Stimulated activated CD4-positive, alpha-beta T cell treated with anti-CD3 and anti-CD28 coated beads, Interleukin-12 subunit alpha, Interleukin-12 subunit beta, amount 100 ng/mL, for 48 hours (primary cell): ENCODE measurements at regions not wholly inside any gene's neighbourhood (a gene's known extent, or its start where the extent isn't known, plus 50 kb on each side); places are given as distances from the start of the nearest gene placed in this dataset.

ENCODE experiments used
- DNase-seq, 3 donors: peaks; one replicate each; pipeline ENCODE4 v3.0.0-alpha.2; 2020; ENCODE audit warnings: low read depth in 2 of 3, low spot score in 1 of 3

DNA sequence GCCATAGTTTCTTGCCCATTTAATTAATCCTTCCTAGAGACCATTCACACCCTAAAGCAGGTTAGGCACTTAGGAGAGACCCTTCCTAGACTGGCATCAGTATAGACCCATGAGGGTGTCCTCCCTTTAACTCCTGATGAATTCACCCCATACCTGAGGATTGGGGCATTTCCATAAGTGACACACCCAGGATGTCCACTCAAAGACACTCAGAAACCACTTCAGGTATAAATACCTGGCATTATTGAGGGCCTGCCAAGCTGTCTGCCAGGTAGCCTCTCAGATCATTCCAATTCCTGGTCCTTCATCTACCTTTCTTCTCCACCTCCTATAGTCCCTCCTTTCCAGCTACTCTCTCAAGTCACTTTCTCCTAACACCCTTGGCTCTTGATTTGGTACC is 57.5 kb upstream of the SLC14A2 start:
- no peak for DNase-seq

DNA sequence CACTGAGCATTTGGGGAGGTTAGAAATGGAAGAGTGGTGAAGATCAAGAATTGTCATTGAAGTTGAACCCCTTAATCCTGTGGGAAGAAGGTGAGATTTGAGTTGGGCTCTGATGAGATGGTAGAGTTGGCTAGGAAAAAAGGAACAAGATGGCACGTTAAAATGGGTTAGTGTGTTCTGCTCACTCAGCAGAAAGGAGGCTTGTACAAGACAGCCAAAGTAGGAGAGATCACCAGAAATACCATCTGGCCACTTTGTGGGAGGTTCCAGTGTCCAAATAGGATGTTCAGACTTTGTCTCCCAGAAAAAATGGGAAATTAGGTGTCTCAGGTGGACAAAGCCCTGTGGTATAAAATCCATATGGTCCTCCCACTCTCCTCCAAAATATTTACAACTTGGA is 56.0 kb upstream of the SLC14A2 start:
- no peak for DNase-seq

DNA sequence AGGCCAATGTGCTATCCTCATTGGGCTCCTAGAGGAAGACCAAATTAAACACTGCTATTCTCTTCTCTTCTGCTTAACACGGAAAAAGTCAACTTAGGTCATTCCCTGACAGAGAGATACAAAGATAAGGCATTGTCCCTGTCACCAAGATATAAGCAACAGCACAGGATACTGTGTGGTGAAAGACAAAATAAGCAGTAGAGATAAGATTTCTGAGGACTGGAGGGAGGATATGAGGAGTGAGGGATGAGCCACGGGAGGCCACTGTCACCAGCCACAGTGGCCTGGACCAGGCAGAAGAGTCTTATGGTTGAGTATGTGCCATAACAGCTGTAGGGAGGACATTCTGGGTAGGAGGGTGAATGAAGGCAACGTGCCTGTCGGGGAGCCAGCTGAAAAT is 54.4 kb upstream of the SLC14A2 start:
- DNase-seq: no peak

DNA sequence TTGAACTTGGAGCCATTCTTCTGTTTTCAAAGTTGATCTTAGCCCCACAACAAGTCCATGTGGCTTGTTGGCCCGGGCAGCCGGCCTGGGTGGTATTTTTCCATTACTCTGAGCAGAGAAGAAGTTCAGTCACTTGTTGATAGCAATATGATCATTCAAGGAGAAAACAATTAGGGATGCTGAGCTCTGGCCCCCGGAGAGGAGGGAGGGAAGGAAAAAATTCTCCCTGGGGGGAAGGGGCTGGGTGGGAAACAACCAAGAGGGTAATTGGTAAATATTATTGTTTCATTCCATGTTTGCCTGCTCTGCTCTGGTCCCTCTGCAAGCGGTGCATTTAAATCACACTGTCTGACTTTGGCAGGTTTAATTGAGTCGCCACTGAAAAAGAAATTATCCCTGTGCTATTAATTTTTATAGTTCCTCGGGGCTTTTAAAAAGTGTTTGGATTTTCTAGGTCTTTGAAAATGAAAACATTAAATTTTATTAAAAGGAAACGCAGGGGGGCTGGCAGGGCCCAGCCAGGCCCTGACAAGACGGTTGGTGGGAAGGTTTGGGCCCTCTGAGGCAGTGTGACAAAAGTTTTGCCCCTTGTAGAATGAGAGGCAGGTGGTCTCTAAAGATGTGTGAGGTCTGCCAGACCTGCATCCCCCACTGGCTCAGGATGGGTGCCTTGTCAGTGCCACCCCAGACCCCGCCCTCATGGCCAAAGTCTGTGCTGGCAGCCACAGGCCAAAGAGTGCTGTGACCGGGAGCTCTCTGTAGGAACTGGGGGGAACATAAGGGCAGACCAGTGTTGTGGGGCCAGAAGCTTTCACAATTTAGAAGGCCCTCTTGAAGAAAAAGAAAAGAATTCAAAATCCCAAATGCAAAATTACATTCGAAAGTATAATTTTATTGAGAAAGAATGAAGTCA is 52.5 kb upstream of the SLC14A2 start:
- DNase-seq: no peak

DNA sequence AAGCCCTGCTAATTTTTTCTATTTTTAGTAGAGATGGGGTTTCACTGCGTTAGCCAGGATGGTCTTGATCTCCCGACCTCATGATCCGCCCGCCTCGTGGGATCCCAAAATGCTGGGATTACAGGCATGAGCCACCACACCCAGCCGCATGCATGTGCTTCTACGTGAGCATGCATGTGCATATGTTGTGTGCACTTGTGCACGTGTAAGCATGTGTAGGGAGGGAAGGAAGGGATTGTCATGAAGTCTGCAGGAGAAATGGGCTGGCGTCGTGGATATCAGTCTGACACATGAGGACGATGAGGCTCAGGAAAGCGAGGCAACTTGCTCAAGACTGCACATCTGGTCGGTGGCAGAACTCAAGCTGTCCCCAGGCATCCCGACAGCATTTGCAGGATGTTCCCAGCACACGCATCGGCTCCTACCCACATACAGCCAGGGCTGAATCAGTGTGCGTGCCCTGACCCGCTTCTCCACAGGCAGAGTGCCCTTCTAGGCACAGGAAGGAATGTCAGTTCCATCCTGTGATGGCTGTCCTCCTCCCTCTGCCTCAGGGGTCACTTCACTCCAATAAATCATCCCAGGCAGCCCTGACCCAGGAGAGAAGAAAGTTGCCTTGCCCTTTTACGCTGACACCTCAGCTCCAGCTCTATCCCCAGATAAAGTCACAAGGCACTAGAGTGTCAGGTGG is 49.9 kb upstream of the SLC14A2 start:
- DNase-seq: no peak
